Epithelial cell of esophagus (primary cell): ENCODE measurements at regions not wholly inside any gene's neighbourhood (a gene's known extent, or its start where the extent isn't known, plus 50 kb on each side); places are given as distances from the start of the nearest gene placed in this dataset.
"Not testable (repeated sequence)": the region's sequence is repeated elsewhere in the genome, so short reads cannot be mapped to it uniquely, and the experiment has no call there.

Source experiments
- DNase-seq: peaks from one replicate; pipeline ENCODE4 v3.0.0; 2010; ENCODE audit warnings: low read depth
- H3K4me3 ChIP-seq: 2 replicates; pipeline ENCODE4 v1.5.1; 2011; ENCODE audit warnings: mild to moderate bottlenecking, low read length, control low read depth
- CTCF ChIP-seq: IDR thresholded peaks from 2 replicates; pipeline ENCODE4 v1.5.1; 2011; ENCODE audit warnings: low read depth, mild to moderate bottlenecking, low read length, control low read depth, inconsistent platforms; ENCODE audit not compliant: insufficient read depth; ENCODE audit errors: missing control alignments

DNA sequence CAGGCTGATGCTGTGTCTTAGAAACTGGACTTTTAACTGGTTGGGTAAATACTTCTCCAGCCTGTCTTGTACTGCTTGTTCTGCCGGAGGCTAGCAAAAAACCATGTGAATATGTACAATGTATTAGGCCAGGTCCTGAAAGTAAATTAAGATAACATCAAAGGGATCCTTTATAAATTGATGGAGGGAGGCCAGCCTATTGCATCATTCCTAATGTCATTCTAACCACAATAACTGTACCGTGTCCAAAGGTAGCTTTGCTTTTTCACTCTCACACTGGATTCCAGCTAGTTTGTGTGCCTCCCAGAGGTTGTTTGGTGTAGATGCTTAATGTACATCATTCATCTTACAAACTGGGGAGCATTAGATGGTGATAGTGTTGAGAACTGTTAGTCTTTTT, 91.2 kb upstream of the SEM1 start:
- H3K4me3 ChIP-seq, result no peak overlapping the region
- peak; percentile 49 for DNase-seq
- TF ChIP-seq CTCF, result peak; percentile 52

DNA sequence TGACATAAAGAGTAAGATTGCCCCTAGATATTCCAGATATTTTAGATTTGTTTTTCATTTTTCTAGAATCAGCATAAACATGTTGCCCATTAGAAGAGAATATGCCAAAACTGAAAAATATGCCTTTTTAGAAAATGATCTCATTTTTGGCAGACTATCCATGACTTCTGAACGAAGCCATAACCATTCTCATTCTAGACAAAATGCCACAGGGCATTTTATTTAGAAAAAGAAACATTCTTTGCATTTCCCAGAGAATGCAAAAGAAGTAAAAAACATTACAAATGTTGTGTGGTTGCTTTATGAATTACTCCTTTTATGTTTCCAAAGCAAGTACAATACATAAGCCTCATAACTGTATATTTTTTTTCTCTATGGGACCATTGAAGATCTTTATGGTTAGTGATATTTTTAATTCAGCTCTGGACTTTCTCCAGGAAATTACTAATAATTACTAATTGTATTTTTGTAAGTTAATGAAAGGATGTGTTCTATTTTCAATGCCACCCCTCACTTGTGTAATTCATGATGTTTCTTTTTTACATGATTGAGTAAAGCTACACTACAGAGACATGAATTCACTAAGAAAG, 109.6 kb upstream of the SEM1 start:
- H3K4me3 ChIP-seq, result no peak overlapping the region
- DNase-seq, result no peak
- TF ChIP-seq CTCF, result no peak

GRCh38 chr7:96821131-96821530, 111.5 kb upstream of the SEM1 start:
- H3K4me3 ChIP-seq, DNase-seq: not testable (repeated sequence)

DNA sequence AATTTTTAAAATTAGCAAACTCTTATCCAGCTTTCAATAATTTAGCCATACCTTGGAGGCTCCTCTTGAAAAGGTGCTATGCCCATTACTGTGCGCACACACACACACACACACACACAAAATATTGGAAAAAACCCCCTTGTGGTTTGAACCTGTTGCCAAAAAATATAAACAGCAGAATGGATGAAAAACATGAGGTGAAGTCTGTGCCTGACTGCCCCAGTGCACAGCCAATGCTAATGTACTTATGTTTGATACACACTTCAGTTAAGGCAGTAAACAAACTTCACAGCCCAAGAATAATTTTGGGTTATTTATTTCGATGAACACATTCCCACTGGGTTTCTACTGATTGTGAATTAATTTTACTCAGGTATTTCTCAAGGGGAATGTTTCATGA, 113.2 kb upstream of the SEM1 start:
- no peak for DNase-seq
- H3K4me3 ChIP-seq, result no peak overlapping the region
- TF ChIP-seq CTCF, result no peak

DNA sequence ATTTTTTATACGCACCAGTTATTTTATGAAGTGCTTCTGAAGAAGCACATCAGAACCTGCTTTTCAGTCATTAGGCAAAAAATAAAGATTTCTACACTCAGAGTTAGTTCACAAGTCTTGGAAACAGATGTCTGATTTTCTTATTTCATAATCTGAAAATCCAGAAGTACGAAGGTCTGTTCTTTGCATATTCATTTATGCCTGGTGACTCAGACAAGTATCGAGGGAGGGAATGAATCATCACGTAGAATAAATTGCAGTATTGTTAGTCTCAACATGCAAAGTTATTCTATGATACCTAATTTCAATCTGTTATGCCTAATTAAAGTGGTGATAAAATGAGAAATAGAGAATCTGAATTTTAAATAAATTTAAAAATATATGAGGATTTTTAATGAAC, 113.6 kb upstream of the SEM1 start:
- no peak for TF ChIP-seq CTCF
- peak; percentile 88 for DNase-seq
- H3K4me3 ChIP-seq, result no peak overlapping the region

- no peak for TF ChIP-seq CTCF
- no peak overlapping the region for H3K4me3 ChIP-seq
- no peak for DNase-seq
Observed at GRCh38 chr7:96824686-96825085, 115.0 kb upstream of the SEM1 start.

DNA sequence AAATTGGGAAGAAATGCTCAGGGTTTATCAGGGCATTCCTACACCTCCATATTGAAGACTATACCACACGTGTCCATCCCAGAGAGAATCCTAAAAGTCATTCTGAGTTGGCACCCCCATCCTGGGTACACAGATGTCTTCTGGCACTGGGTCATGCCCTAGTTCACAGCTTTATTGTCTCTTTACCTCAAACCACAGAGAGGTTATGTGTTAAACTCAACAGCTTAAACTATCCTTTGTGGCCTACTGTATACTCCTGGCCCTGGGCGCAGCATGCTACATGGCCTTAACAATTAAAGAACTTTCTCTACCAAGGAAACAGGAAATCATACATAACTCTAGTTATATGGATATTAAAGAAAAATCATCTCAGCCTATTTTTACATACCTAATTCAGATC, 115.6 kb upstream of the SEM1 start:
- no peak for DNase-seq

More for the DNA sequence above, 115.6 kb upstream of the SEM1 start:
- H3K4me3 ChIP-seq, result no peak overlapping the region
- TF ChIP-seq CTCF, result no peak
